WERI-Rb-1 (cell line): ENCODE measurements at regions not wholly inside any gene's neighbourhood (a gene's known extent, or its start where the extent isn't known, plus 50 kb on each side); places are given as distances from the start of the nearest gene placed in this dataset.

Experiments used
- DNase-seq: peaks from one replicate; pipeline ENCODE4 v3.0.0-alpha.2; 2020
- H3K27ac ChIP-seq: fragments of 250-450 bp; sonication (Bioruptor Pico); 2 replicates; pipeline ENCODE4 v1.5.1; 2020; ENCODE audit warnings: mild to moderate bottlenecking, moderate library complexity
- H3K27me3 ChIP-seq: fragments of 250-450 bp; sonication (Bioruptor Pico); 2 replicates; pipeline ENCODE4 v1.5.1; 2021; ENCODE audit warnings: mild to moderate bottlenecking, low read depth, moderate library complexity; ENCODE audit not compliant: insufficient read depth, severe bottlenecking
- H3K36me3 ChIP-seq: fragments of 250-450 bp; sonication (Bioruptor Pico); 2 replicates; pipeline ENCODE4 v1.5.1; 2020; ENCODE audit warnings: mild to moderate bottlenecking, moderate library complexity
- H3K4me3 ChIP-seq: 2 replicates; pipeline ENCODE4 v1.5.1; 2011; ENCODE audit warnings: low read depth, mild to moderate bottlenecking, control low read depth, low read length
- H3K9me3 ChIP-seq: fragments of 250-450 bp; sonication (Bioruptor Pico); 2 replicates; pipeline ENCODE4 v1.5.1; 2021; ENCODE audit warnings: mild to moderate bottlenecking, moderate library complexity; ENCODE audit not compliant: severe bottlenecking
- CTCF ChIP-seq: IDR thresholded peaks from 2 replicates; pipeline ENCODE4 v1.5.1; 2011; ENCODE audit warnings: low read depth, mild to moderate bottlenecking, control low read depth, inconsistent platforms, low read length

- H3K4me3 ChIP-seq = no peak overlapping the region
- no peak overlapping the region for H3K27ac ChIP-seq
- no peak for DNase-seq
- TF ChIP-seq CTCF = no peak
- H3K9me3 ChIP-seq = peaks cover 2% of the 10 kb centered on the region
- H3K36me3 ChIP-seq = no peaks in the 10 kb centered on the region
- peaks cover 76% of the 10 kb centered on the region for H3K27me3 ChIP-seq
These were observed 314.9 kb upstream of the ATP11B start for GRCh38 chr3:182478369-182478768.

GRCh38 chr3:182479419-182480336 is 313.6 kb upstream of the ATP11B start:
- H3K27ac ChIP-seq = no peak overlapping the region
- peaks cover 2% of the 10 kb centered on the region for H3K9me3 ChIP-seq
- TF ChIP-seq CTCF = no peak
- H3K36me3 ChIP-seq = no peaks in the 10 kb centered on the region
- no peak for DNase-seq
- peaks cover 72% of the 10 kb centered on the region for H3K27me3 ChIP-seq
- H3K4me3 ChIP-seq = no peak overlapping the region

- no peak overlapping the region for H3K27ac ChIP-seq
- no peak for DNase-seq
These were observed 310.6 kb upstream of the ATP11B start for GRCh38 chr3:182482705-182483104.

GRCh38 chr3:182484682-182485081 is 308.6 kb upstream of the ATP11B start:
- Histone ChIP-seq H3K27me3 (peaks cover 81% of the 10 kb centered on the region), H3K9me3 (peaks cover 2% of the 10 kb centered on the region), H3K4me3 (no peak overlapping the region), H3K27ac (no peak overlapping the region), H3K36me3 (no peaks in the 10 kb centered on the region)
- no peak for TF ChIP-seq CTCF
- DNase-seq = no peak

More at GRCh38 chr3:182482705-182483104, 310.6 kb upstream of the ATP11B start:
- no peak for TF ChIP-seq CTCF
- H3K9me3 ChIP-seq = peaks cover 2% of the 10 kb centered on the region
- no peaks in the 10 kb centered on the region for H3K36me3 ChIP-seq
- no peak overlapping the region for H3K4me3 ChIP-seq
- peaks cover 78% of the 10 kb centered on the region for H3K27me3 ChIP-seq

GRCh38 chr3:182485301-182485700 is 308.0 kb upstream of the ATP11B start:
- Histone ChIP-seq H3K9me3 (peaks cover 2% of the 10 kb centered on the region), H3K36me3 (no peaks in the 10 kb centered on the region), H3K27me3 (peaks cover 81% of the 10 kb centered on the region), H3K27ac (no peak overlapping the region), H3K4me3 (no peak overlapping the region)
- no peak for TF ChIP-seq CTCF
- no peak for DNase-seq

GRCh38 chr3:182486463-182486862 is 306.8 kb upstream of the ATP11B start:
- DNase-seq = no peak
- Histone ChIP-seq H3K27me3 (peaks cover 84% of the 10 kb centered on the region), H3K36me3 (no peaks in the 10 kb centered on the region), H3K4me3 (no peak overlapping the region), H3K27ac (no peak overlapping the region), H3K9me3 (peaks cover 2% of the 10 kb centered on the region)
- TF ChIP-seq CTCF = no peak
